ENCODE measurements at regions not wholly inside any gene's neighbourhood (a gene's known extent, or its start where the extent isn't known, plus 50 kb on each side); places are given as distances from the start of the nearest gene placed in this dataset.

DNA sequence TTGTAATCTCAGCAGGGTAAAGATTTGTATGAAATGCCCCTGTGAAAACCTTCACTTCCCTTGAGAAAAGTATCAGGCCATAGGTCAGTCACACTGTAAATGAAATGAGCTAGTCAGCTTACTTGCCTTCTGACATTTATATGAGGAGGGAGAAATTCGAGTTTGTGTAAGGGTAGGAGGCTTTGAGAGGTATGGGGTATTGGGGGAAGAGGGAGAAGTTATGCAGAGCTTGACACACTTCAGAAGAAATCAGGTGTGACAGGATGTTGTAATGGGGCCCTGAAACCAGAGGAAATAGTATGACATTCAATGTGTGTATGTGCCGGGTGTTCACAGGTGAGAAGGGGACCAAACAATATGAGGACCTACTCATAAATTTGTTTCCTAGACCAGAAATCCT lies 64.2 kb upstream of the CCN6 start:
- DNase-seq, result no peak

DNA sequence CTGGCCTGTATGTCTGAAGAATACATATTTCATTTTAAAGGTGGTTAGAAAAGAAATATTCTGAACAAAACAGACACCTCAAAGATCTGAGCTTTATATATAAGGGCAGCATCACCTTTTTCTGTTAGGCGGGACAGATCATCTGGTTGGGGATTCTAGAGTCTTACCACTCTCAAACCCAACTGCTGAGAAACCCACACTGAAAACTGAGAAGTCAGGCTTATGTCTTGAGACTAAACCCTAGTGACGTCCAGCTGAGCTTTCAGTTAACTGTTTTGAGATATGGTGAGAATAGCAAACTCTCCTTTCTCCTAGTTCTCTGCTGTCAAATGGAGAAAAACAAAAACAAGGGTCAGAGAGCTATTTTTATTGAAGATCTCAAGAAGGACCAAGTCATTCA lies 63.7 kb upstream of the CCN6 start:
- DNase-seq, result no peak

DNA sequence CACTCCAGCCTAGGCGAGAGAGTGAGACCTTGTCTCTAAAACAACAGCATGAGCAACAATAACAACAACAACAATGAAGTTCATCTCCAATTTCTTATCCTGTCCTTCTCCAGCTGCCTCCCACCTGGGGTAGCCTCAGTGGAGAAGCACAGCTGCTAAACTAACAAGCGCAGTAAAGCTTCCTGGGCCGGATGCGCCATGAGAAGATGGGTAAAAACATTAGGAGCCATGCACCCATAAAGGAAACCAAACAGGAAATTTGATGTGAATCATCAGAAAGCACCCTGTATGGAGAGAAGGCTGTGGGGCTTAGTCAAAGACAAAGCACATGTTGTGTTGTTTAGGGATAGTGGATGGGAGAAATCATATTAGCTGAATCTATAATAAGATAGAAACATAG lies 61.1 kb upstream of the CCN6 start:
- no peak for DNase-seq

DNA sequence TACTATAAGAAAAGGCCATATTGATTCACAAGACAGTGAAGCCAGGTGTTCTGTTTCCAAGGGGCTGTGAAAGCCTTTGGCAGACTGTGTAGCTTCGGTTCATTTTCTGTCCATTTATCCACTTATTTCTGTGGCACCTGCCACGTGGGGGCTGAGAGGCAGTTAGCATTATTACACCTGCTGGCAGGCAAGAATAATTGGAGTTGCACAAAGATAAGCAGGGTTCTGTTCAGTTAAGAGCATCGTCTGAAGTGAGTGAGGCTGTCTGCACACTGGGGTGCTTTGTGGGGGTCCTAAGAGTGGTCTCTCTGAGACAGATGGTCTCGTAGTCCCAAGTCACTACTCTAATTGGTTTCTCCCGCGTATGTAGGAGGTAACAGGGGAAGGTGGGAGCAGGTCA lies 60.6 kb upstream of the CCN6 start:
- DNase-seq, result no peak

DNA sequence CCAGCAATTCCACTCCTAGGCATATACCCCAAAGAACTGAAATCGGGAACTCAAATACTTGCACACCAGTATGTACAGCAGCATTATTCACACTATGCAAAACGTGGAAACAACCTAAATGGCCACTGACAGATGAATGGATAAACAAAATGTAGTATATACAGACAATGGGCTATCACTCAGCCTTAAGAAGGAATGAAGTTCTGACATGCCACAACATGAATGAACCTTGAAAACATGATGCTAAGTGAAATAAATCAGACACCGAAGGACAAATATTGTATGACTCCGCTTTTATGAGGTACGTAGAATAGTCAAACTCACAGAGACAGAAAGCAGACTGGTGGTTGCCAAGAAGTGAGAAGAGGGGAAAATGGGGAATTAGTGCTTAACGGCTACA lies 59.1 kb upstream of the CCN6 start:
- no peak for DNase-seq

DNA sequence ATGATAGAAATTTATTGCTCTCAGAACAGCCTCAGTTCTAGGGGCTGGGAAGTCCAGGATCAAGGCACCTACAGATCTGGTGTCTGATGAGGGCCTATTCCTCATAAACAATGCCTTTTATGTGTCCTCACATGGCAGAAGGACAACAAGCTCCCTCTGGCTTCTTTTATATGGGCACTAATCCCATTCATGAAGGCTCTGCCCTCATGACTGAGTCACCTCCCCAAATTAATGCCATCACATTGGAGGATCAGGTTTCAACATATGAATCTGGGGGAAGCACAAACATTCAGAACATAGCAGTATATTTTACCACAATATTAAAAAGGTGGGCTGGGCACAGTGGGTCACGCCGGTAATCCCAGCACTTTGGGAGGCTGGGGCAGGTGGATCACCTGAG lies 58.5 kb upstream of the CCN6 start:
- DNase-seq, result no peak

DNA sequence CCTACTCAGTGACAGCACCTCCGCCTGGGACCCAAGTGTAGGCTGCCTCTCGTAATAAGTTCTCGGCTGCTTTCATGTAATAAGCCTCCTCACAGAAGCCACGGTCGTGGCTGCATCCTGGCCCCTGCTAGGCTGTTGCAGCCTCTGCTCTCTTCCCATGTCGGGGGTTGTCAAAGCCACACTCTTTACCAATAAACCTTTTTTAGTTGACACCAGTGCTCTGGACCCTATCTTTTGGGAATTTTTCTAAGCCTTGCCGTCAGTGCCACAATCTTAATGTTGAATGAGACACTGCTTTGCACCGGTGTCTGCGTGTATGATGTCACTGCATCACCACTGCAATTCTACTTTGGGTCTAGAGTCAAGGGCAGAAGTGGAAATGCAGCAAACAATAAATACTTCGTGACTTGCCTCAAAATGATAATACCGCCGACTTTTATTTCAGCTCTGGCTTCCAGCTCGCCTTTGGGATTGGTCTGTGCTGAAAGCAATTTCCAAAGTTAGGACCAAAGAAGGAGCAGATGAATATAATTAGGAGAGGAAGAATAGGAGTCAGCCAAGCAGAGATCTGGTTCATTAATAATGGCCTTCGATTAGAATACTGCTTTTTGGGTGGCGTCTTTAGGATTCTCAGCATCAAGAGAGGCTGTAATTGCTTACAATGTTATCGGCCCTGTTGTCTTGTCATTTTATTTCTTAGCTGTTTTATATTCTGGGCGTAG lies 57.6 kb upstream of the CCN6 start:
- no peak for DNase-seq

DNA sequence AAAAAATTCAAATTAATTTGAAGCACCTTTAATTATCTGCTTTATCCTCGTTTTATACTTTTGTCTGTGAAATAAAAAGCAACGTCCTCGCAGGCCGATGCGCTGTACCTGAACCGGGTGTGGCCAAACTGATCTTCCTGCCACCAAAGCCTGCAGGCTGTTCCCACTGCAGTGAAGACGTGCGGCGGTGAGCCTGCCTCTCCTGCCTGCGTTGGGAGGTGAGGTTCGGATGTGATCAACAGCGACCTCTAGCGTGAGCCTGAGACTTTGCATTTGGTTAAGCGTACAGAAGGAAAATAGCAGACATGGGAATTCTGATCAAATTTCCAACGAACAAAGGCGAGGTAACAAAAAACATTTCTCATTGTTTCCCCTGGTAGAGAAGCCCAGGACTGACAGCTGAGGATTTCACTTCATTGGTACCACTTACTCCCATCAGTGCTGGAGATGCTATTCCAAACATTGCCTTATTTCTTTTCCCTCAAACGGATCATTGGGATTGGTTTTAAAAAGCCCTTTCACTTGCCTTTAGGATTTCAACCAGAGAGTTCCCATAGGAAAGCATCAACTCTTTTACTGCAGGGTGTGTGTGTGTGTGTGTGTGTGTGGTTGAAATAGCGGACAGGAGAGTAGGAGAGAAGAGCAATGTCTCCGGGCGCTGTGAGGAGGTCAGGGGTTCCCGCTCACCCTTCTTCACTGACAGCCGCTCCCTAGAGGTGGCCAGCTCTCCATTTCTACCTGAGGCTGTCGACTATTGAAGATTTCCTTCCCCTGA lies 56.6 kb upstream of the CCN6 start:
- DNase-seq, result peak; percentile 61

DNA sequence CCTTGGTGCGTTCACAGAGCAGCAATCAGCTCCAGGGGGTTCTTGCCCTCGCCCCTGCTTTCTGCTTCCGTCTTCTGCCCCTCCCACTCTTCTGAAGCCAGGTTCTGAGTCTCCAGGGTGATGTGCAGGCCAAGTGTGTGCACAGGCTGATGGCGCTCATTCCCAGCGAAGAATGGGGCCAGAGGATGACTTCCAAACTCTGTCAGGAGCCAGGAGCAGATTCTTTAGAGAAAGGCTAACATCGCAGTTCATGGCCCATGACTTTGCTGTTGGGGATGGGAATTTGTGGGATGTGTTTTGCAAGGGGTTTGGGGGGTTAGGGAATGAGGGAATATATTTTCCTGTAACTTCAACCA lies 56.1 kb upstream of the CCN6 start:
- DNase-seq, result no peak

DNA sequence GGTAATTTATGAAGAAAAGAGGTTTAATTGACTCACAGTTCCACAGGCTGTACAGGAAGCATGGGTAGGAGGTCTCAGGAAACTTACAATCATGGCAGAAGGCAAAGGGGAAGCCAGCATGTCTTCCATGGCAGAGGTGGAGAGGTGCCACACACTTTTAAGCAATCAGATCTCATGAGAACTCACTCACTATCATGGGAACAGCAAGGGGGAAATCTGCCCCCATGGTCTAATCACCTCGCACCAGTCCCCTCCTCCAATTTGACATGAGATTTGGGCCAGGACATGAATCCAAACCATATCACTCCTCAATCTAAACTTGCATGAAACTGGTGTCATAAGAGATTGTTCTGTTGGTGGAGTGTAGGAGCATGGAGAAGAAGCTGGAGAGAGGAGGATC lies 51.6 kb upstream of the CCN6 start:
- no peak for DNase-seq
